Eye (tissue), 1 donor: ENCODE measurements at regions not wholly inside any gene's neighbourhood (a gene's known extent, or its start where the extent isn't known, plus 50 kb on each side); places are given as distances from the start of the nearest gene placed in this dataset.
"Not testable (repeated sequence)": the region's sequence is repeated elsewhere in the genome, so short reads cannot be mapped to it uniquely, and the experiment has no call there.

ENCODE experiments used
- DNase-seq: peaks from one replicate; pipeline ENCODE4 v3.0.0-alpha.2; 2015

DNA sequence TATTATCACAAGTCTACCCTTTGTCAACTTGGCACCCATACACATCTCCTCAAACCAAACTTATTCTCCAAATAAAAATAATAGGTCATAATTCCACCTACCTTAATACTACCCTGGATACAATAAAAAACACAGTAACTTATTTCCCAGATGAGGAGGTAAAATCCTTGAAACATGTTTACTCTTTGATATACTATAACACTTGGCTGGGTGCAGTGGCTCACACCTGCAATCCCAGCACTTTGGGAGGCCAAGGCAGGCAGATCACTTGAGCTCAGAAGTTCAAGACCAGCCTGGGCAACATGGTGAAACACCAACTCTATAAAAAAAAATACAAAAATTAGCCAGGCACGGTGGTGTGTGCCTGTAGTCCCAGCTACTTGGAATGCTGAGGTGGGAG is 54.4 kb upstream of the PRSS3 start:
- not testable (repeated sequence) for DNase-seq

DNA sequence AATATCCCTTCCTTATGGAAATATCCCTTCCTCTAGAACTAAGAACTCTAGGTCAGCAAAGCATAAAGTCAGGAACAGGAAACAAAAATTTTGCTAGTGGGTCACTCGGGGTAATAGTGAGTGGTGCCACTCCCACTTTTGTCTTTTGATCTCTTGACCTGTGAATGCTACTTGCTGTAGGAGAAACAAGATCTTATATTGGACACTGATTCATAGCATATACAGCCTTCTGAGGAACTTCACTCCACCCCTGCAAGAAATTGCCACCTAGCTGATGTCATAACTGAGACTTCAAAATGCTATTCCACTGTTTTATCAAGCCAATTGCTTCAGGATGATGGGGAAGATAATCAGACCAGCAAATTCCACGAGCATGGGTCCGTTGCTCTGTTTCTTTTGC is 53.3 kb upstream of the PRSS3 start:
- no peak for DNase-seq

DNA sequence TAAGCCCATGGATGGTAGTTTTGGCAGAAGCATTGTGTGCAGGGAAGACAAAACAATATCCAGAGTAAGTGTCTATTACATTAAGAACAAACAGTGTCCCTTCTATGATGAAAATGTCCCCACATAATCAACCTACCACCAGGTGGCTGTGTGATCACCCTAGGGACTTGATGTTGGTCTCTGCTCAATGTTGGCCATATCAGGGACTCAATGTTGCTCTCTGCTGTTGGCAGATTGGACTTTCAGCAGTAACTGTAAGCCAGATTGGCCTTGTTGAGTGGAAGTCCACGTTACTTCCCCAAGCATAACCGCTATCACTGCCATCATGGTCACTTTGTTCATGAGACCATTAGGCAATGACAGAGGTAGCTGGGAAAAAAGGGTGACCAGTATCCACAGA is 52.8 kb upstream of the PRSS3 start:
- DNase-seq = no peak
